SK-N-SH (cell line): ENCODE measurements at regions not wholly inside any gene's neighbourhood (a gene's known extent, or its start where the extent isn't known, plus 50 kb on each side); places are given as distances from the start of the nearest gene placed in this dataset.

Source experiments
- CTCF ChIA-PET: fragments of 300-600, 350-600 bp; formaldehyde crosslinking; extraction: SDS; loops from one replicate; lab custom pipeline; 2021; lab: Yijun Ruan, JAX
- POLR2A ChIA-PET: fragments of 350-600 bp; sonication (Branson Sonifier 250); formaldehyde crosslinking; extraction: SDS; loops from one replicate; lab custom pipeline; 2020; ENCODE audit warnings: antibody characterized with exemption, inconsistent platforms; lab: Yijun Ruan, JAX
- DNase-seq: peaks from one replicate; pipeline ENCODE4 v3.0.0; 2012
- H2AFZ ChIP-seq: fragments of 200-600 bp; sonication (generic); 2 replicates; pipeline ENCODE4 v1.8.1; 2016; ENCODE audit warnings: antibody characterized with exemption, mild to moderate bottlenecking, low read depth
- H3F3A ChIP-seq: fragments of 200-600 bp; sonication (generic); replicated peaks from 2 replicates; pipeline ENCODE3; 2016; ENCODE audit warnings: antibody characterized with exemption, mild to moderate bottlenecking; ENCODE audit not compliant: insufficient read depth
- H3K27ac ChIP-seq, 2 experiments: fragments of 200-500 bp in 1 of 2; fragments of 200-600 bp in 1 of 2; sonication (Bioruptor generic) in 1 of 2; sonication (generic), shearing (Covaris generic) in 1 of 2; 2 replicates each; pipeline versions ENCODE4 v1.5.1 to v1.6.1; 2014 to 2016; ENCODE audit warnings: low read depth in 2 of 2, inconsistent platforms in 1 of 2, low read length in 1 of 2, mild to moderate bottlenecking in 1 of 2, mixed read lengths in 1 of 2
- H3K27me3 ChIP-seq: fragments of 200-600 bp; sonication (generic), shearing (Covaris generic); 2 replicates; pipeline ENCODE4 v1.6.1; 2016; ENCODE audit warnings: mixed run types; ENCODE audit not compliant: insufficient read depth
- H3K36me3 ChIP-seq, 2 experiments: fragments of 200-500 bp in 1 of 2; fragments of 200-600 bp in 1 of 2; sonication (Bioruptor generic) in 1 of 2; sonication (generic) in 1 of 2; replicated peaks in 1 of 2; 2 replicates each; pipeline versions ENCODE3 to v1.5.1; 2014 to 2016; ENCODE audit warnings: low read length in 1 of 2, mild to moderate bottlenecking in 1 of 2; ENCODE audit not compliant: insufficient read depth in 2 of 2, control insufficient read depth in 1 of 2
- H3K4me1 ChIP-seq, 2 experiments: fragments of 200-500 bp in 1 of 2; fragments of 200-600 bp in 1 of 2; sonication (Bioruptor generic) in 1 of 2; sonication (generic), shearing (Covaris generic) in 1 of 2; 2 replicates each; pipeline versions ENCODE4 v1.5.1 to v1.6.1; 2014 to 2016; ENCODE audit warnings: low read depth in 1 of 2, low read length in 1 of 2, mixed run types in 1 of 2; ENCODE audit not compliant: insufficient read depth in 2 of 2, control insufficient read depth in 1 of 2
- H3K4me2 ChIP-seq: fragments of 200-600 bp; sonication (generic), shearing (Covaris generic); 2 replicates; pipeline ENCODE4 v1.6.1; 2017; ENCODE audit warnings: mixed run types
- H3K4me3 ChIP-seq, 2 experiments: fragments of 200-500 bp in 1 of 2; fragments of 200-600 bp in 1 of 2; sonication (Bioruptor generic) in 1 of 2; sonication (generic), shearing (Covaris generic) in 1 of 2; 2 replicates each; pipeline versions ENCODE4 v1.5.1 to v1.8.1; 2014 to 2016; ENCODE audit warnings: low read depth in 2 of 2, inconsistent platforms in 1 of 2, low read length in 1 of 2, mild to moderate bottlenecking in 1 of 2, mixed read lengths in 1 of 2, moderate library complexity in 1 of 2
- H3K79me2 ChIP-seq: fragments of 200-600 bp; sonication (generic); 2 replicates; pipeline ENCODE4 v1.8.1; 2017; ENCODE audit warnings: mild to moderate bottlenecking; ENCODE audit not compliant: insufficient read depth
- H3K9ac ChIP-seq: fragments of 200-600 bp; sonication (generic); 2 replicates; pipeline ENCODE4 v1.6.1; 2017; ENCODE audit warnings: mixed run types
- H3K9me2 ChIP-seq: fragments of 200-600 bp; sonication (generic); 2 replicates; pipeline ENCODE4 v1.6.1; 2017; ENCODE audit warnings: mixed run types
- H3K9me3 ChIP-seq: fragments of 200-600 bp; sonication (generic); 2 replicates; pipeline ENCODE4 v1.6.1; 2017; ENCODE audit warnings: mixed run types, mild to moderate bottlenecking, moderate library complexity
- H4K20me1 ChIP-seq: fragments of 200-600 bp; sonication (generic); 2 replicates; pipeline ENCODE4 v1.6.1; 2017; ENCODE audit warnings: mild to moderate bottlenecking, mixed run types; ENCODE audit not compliant: insufficient read depth
- CHD2 ChIP-seq: fragments of 150-350 bp; IDR thresholded peaks from 2 replicates; pipeline ENCODE4 v1.6.1; 2018; ENCODE audit warnings: low read length; ENCODE audit not compliant: partially characterized antibody
- EP300 ChIP-seq, 2 experiments: IDR thresholded peaks; 2 replicates each; pipeline versions ENCODE4 v1.4.0 to v1.6.1; 2012; ENCODE audit warnings: borderline replicate concordance in 1 of 2, low read depth in 1 of 2, low read length in 1 of 2
- GATA2 ChIP-seq: sonication (generic); formaldehyde crosslinking; IDR thresholded peaks from 2 replicates; pipeline ENCODE4 v1.5.0; 2020; ENCODE audit warnings: mild to moderate bottlenecking, missing genetic modification reagents
- JUND ChIP-seq: IDR thresholded peaks from 2 replicates; pipeline ENCODE4 v1.4.0; 2012
- NFIC ChIP-seq: IDR thresholded peaks from 2 replicates; pipeline ENCODE4 v1.4.0; 2012; ENCODE audit warnings: borderline replicate concordance
- SIN3A ChIP-seq: IDR thresholded peaks from 2 replicates; pipeline ENCODE4 v1.6.1; 2012; ENCODE audit warnings: low read depth, mild to moderate bottlenecking, low read length, moderate library complexity, borderline replicate concordance
- WGBS: methylation state at CpG from one replicate; pipeline ENCODE4 v1.1.6; 2017; ENCODE audit warnings: low lambda C conversion rate; 5-methylcytosine and 5-hydroxymethylcytosine counted together
- TF ChIP-seq, protein P1 (sequence below): IDR thresholded peaks from 2 replicates; pipeline ENCODE4; 2012
- TF ChIP-seq, protein P2 (sequence below): IDR thresholded peaks from 2 replicates; pipeline ENCODE4 v1.4.0; 2012; ENCODE audit warnings: low read depth, borderline replicate concordance
- TF ChIP-seq, protein P3 (sequence below): IDR thresholded peaks from 2 replicates; pipeline ENCODE4 v1.6.1; 2012; ENCODE audit warnings: mild to moderate bottlenecking, low read depth, low read length, moderate library complexity
- TF ChIP-seq, protein P4 (sequence below): fragments of 200-600 bp; sonication (generic); IDR thresholded peaks from 2 replicates; pipeline ENCODE4 v1.6.1; 2017; ENCODE audit warnings: antibody characterized with exemption, mild to moderate bottlenecking, moderate library complexity

DNA sequence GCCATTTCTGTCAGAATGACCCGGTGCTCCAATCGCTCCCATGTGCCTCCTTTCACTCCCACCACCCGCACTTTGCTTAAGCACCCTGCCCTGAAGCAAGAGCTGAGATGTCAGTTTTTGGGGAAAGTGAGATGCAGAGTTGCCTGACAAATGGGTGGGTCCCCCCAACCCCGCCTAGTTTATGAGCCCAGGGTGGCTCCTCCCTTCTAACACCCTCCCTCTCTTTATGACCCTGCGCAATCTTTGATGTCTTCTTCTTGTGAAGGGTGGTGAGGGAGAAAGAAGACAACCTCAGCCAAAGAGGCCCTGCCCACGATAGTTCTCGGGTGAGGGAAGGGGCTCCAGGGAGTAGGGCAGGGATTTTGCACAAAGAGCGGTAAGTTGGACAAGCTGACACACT lies 89.5 kb upstream of the HOXC13 start:
- Histone ChIP-seq H3K4me2 (no peak overlapping the region), H3K9me3 (no peaks in the 10 kb centered on the region), H3K27me3 (peaks cover 37% of the 10 kb centered on the region), H4K20me1 (no peaks in the 10 kb centered on the region), H3K9ac (no peak overlapping the region), H3K4me1 (no peaks in the 10 kb centered on the region), H2AFZ (no peak overlapping the region), H3F3A (no peaks in the 10 kb centered on the region), H3K27ac (no peak overlapping the region), H3K9me2 (no peaks in the 10 kb centered on the region), H3K36me3 (no peaks in the 10 kb centered on the region), H3K79me2 (no peaks in the 10 kb centered on the region), H3K4me3 (no peak overlapping the region)
- ChIA-PET CTCF (interaction anchor here (1.1 kb wide), 1 partner anchor 9 kb away, joined by 3 read pairs; no protein-coding TSS in a partner anchor), POLR2A (no interaction called here)
- no peak for DNase-seq
- WGBS: 43% methylated on average over 7 of the region's 8 CpGs
- TF ChIP-seq, protein P1, sequence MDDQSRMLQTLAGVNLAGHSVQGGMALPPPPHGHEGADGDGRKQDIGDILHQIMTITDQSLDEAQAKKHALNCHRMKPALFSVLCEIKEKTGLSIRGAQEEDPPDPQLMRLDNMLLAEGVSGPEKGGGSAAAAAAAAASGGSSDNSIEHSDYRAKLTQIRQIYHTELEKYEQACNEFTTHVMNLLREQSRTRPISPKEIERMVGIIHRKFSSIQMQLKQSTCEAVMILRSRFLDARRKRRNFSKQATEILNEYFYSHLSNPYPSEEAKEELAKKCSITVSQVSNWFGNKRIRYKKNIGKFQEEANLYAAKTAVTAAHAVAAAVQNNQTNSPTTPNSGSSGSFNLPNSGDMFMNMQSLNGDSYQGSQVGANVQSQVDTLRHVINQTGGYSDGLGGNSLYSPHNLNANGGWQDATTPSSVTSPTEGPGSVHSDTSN: no peak
- TF ChIP-seq JUND (no peak), NFIC (no peak), EP300 (IDR thresholded peaks at IDR 0.05; ENCODE audit: borderline replicate concordance in 1 of 2, low read depth in 1 of 2, low read length in 1 of 2) (no peak), GATA2 (CRISPR knock-in tag) (no peak), CHD2 (no peak), SIN3A (no peak)
- TF ChIP-seq, protein P2, sequence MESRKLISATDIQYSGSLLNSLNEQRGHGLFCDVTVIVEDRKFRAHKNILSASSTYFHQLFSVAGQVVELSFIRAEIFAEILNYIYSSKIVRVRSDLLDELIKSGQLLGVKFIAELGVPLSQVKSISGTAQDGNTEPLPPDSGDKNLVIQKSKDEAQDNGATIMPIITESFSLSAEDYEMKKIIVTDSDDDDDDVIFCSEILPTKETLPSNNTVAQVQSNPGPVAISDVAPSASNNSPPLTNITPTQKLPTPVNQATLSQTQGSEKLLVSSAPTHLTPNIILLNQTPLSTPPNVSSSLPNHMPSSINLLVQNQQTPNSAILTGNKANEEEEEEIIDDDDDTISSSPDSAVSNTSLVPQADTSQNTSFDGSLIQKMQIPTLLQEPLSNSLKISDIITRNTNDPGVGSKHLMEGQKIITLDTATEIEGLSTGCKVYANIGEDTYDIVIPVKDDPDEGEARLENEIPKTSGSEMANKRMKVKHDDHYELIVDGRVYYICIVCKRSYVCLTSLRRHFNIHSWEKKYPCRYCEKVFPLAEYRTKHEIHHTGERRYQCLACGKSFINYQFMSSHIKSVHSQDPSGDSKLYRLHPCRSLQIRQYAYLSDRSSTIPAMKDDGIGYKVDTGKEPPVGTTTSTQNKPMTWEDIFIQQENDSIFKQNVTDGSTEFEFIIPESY: no peak
- TF ChIP-seq, protein P3, sequence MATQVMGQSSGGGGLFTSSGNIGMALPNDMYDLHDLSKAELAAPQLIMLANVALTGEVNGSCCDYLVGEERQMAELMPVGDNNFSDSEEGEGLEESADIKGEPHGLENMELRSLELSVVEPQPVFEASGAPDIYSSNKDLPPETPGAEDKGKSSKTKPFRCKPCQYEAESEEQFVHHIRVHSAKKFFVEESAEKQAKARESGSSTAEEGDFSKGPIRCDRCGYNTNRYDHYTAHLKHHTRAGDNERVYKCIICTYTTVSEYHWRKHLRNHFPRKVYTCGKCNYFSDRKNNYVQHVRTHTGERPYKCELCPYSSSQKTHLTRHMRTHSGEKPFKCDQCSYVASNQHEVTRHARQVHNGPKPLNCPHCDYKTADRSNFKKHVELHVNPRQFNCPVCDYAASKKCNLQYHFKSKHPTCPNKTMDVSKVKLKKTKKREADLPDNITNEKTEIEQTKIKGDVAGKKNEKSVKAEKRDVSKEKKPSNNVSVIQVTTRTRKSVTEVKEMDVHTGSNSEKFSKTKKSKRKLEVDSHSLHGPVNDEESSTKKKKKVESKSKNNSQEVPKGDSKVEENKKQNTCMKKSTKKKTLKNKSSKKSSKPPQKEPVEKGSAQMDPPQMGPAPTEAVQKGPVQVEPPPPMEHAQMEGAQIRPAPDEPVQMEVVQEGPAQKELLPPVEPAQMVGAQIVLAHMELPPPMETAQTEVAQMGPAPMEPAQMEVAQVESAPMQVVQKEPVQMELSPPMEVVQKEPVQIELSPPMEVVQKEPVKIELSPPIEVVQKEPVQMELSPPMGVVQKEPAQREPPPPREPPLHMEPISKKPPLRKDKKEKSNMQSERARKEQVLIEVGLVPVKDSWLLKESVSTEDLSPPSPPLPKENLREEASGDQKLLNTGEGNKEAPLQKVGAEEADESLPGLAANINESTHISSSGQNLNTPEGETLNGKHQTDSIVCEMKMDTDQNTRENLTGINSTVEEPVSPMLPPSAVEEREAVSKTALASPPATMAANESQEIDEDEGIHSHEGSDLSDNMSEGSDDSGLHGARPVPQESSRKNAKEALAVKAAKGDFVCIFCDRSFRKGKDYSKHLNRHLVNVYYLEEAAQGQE: no peak
- TF ChIP-seq, protein P4, sequence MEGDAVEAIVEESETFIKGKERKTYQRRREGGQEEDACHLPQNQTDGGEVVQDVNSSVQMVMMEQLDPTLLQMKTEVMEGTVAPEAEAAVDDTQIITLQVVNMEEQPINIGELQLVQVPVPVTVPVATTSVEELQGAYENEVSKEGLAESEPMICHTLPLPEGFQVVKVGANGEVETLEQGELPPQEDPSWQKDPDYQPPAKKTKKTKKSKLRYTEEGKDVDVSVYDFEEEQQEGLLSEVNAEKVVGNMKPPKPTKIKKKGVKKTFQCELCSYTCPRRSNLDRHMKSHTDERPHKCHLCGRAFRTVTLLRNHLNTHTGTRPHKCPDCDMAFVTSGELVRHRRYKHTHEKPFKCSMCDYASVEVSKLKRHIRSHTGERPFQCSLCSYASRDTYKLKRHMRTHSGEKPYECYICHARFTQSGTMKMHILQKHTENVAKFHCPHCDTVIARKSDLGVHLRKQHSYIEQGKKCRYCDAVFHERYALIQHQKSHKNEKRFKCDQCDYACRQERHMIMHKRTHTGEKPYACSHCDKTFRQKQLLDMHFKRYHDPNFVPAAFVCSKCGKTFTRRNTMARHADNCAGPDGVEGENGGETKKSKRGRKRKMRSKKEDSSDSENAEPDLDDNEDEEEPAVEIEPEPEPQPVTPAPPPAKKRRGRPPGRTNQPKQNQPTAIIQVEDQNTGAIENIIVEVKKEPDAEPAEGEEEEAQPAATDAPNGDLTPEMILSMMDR: no peak
